ENCODE measurements at regions not wholly inside any gene's neighbourhood (a gene's known extent, or its start where the extent isn't known, plus 50 kb on each side); places are given as distances from the start of the nearest gene placed in this dataset.
"Not testable (repeated sequence)": the region's sequence is repeated elsewhere in the genome, so short reads cannot be mapped to it uniquely, and the experiment has no call there.

GRCh38 chr3:197404030-197404429, 105.6 kb upstream of the DLG1 start:
- no peak for DNase-seq

GRCh38 chr3:197402401-197402800, 104.0 kb upstream of the DLG1 start:
- not testable (repeated sequence) for DNase-seq

DNA sequence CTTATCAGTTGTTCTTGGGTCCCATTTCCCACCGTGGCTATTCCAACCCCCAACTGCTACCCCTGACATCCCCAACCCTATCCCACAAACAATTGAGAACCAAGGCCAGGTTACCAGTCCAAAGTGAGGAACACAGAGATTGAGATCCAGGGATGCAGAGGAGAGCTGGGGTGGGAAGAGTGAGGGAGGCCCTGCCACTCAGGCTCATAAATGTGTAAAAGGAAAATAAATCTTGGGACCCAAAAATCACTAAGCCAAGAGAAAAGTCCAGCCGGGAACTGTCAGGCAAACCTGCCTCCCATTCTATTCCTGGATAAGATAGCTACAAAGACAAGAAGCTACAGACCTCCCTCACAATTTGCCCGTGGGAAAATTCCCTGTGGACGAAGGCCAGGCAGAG, 101.1 kb upstream of the DLG1 start:
- DNase-seq, result no peak

DNA sequence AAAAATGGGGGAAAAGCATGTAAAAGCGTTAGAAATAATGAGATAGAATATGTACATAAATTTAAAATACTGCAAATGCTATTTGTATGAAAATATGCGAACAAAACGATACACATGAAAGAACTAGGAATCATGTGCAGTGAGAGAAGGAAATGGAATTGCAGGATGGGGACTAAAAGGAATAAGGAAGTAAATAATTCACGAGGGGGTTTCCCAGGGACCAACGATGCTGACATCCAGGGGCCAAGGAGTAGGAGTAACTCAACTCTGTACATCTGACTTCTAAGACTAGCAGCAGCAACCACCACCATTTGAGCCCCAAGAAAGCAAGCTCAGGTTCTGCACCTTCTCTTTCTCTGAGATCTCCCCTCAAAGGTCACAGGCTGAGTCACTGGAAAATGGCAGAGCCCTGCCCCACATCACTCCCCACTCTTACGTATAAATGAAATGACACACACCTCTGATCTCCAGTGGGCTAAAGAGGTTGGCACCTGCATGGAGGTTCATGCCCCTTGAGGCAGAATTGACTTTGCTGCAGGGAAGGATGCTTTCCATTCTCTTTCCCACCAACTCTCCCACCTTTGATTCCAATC, 100.0 kb upstream of the DLG1 start:
- DNase-seq, result no peak

DNA sequence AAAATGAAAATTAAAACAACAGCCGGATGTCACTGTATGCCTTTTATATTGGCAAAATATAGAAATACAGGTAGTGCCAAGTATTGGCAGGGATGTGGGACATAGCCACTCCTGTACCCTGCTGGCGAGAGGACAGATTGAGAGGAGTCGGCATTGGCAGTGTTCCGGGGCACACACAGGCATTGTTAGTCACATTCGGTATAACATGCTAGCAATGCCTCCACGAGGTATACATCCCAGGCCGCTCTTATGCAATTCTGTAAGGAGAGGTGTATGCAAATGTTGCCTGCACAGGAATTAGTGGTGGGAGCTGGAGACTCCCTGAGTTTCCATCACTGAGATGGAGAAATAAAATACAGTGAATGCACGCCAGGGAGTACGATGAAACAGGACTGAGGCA, 99.4 kb upstream of the DLG1 start:
- no peak for DNase-seq

- no peak for DNase-seq
Observed at GRCh38 chr3:197394464-197395321, 96.3 kb upstream of the DLG1 start.

- DNase-seq, result not testable (repeated sequence)
Observed at GRCh38 chr3:197394126-197394463, 95.7 kb upstream of the DLG1 start.

DNA sequence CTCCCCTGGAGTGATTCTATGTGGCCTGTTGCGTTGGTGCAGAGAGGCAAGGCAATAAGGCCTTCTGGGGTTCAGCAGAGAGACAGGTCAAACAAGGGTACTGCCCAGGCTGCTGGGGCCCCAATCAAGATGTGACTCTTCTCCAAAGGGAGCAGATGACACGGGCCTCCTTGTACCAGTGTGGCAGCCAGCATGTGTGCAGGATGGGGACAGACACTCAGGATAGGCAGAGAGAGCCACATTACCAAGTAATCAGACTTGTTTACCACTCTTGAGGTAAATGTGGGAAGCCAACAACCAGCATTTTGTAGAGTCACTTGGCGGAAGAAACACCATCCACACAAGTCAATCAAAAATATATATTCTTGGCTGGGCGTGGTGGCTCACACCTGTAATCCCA, 95.3 kb upstream of the DLG1 start:
- no peak for DNase-seq

GRCh38 chr3:197392961-197393360, 94.5 kb upstream of the DLG1 start:
- no peak for DNase-seq

- DNase-seq, result peak; percentile 56
Observed at GRCh38 chr3:197381371-197381770, 83.0 kb upstream of the DLG1 start.

GRCh38 chr3:197380786-197381185, 82.4 kb upstream of the DLG1 start:
- DNase-seq, result peak; percentile 85

DNA sequence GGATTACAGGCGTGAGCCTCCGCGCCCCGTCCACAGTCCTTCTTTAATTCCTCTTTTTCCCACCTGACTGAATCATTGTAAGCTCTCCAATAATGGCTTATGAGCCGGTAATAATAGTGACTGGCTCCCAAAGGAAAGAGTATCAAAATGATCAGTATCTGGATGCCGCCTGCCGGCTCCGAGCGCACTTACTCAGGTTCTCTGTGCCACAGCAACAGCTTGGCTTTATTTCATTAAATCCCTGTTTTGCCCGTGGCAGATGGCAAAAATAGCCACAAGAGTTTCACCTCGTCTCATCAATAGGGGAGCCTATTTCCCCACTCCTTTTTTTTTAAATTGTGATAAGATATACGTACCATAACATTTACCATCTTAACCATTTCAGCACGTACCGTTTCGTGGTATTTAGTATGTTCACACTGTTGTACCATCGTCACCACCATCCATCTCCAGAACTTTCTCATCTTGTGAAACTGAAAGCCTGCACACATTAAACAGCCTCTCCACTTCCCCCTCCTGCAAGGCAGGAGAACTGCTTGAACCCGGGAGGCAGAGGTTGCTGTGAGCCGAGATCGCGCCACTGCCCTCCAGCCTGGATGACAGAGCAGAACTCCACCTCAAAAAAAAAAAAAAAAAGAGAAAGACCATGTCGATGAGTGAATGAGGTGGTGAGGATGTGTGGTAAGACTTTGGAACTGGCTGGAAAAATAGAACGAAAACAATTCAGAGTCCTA, 80.7 kb upstream of the DLG1 start:
- no peak for DNase-seq

DNA sequence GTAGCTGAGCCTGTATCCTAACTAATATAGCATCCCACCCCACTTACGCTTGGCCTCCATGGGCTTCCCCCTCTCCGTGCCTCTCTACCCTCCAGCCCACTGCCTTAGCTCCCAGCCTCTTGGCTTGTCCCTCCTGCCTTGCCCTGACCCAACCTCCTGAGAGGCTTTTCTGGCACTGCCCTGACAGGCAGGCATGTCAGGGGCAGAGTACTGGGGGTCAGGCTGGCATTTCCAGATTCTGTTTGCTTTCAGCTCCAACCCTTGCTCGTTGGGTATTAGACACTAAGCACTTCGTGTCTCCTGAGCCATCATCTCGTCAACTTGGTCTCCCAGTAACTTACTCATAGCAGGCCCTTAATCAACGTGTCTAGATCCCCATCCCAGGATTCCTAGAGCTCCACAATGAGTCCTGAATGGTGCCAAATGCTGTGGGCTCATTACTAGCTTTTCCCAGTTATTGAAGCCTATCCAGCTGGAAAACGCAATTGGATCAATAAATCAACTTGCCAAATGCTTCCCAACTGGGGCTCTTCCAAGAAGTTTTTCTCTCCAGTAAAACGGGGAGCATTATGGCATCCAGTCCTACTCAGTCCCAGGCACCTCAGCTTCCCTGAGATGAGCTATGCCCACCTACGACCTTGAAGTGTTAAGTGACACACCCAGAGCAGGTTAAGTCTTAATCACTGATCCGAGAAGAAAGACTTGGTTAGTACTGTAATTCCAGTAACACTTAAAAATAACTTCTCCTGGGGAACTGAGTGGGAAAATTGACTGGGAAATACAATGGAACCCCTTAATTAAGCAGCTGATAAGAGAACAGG, 78.5 kb upstream of the DLG1 start:
- DNase-seq, result no peak

DNA sequence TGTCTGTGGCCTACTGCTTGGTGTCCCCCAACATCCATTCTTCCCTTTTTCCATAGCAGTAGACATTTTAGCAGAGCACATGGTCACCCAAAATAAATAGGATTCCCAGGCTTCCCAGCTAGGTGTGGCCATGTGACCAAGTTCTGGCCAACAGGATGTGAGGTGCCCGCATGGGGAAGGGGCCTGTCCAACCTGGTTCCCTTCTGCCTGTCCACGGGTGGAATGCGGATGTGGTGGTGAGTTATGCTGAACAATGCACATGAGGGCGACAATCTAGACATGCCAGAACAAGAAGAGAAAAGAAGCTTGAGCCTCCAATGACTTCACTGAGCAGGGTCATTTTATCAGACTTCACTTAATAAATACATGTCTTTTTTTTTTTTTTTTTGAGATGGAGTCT, 77.6 kb upstream of the DLG1 start:
- no peak for DNase-seq

GRCh38 chr3:197375001-197375441, 76.6 kb upstream of the DLG1 start:
- no peak for DNase-seq

- DNase-seq, result peak; percentile 77
Observed at GRCh38 chr3:197373096-197373495, 74.7 kb upstream of the DLG1 start.

DNA sequence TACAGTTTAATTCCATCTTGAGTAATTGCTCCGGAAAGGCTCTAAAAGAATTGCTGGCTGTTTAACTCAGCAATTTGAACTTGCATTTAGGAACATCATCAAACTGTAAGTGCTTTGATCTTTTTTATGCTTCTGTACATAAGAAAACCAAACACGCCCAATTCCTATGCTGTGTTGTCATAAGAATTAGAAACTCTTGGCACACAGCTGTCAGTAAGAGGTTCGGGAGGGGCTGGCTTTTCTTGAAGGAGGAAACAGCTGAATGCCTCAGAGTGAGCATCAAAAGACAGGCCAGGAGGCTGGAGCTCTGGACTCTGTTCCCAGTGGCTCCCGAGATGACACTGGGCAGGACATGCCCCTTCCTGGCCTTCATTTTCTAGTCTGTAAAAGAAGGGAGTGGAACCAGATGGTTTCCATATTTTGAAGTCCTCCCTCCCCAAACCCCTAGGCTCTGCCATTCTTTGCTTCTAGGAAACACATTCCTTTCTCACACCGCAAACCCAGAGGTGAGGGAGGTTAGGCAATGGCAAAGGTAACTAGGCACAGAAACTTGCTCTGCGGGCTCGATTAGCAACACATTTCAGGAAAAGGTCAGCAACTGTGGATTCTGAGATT, 73.7 kb upstream of the DLG1 start:
- peak; percentile 100 for DNase-seq

DNA sequence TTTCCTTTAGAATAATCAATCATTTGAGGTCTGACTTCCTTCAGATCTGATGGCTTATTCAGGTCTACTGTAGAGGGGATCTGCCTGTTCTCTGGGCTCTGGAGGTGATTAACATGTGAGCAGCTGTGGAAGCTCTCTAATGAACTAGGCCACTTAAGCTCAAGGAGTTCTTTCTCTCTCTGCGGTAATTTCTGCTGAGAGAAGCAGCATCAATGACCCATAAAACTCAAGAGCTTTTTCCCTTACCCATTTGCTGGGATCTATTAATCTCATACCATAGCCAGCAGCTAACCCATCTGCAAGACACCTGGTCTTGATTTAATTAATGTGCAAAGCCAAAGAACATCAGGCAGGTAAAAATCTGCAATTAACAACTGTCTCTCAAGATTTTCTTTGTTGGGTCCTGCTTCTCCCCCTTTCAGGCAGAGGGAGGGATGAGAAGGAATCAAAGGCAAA, 73.2 kb upstream of the DLG1 start:
- DNase-seq, result peak; percentile 100

DNA sequence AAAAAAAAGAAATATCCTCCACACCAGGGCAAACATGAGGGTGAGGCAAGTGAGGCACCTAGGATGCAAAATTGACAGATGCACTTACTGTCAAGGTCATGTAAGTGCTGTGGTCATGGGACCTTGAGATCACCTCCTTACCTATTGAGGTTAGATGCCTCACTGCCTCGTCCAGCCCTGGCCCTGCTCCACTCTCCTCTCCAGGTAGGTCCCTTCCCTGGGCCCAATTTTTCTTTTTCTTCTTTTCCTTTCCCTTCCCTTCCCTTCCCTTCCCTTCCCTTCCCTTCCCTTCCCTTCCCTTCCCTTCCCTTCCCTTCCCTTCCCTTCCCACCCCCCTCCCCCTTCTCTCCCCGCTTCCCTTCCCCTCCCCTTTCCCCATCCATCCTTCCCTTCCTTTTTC, 71.1 kb upstream of the DLG1 start:
- DNase-seq, result no peak

GRCh38 chr3:197368821-197369220, 70.4 kb upstream of the DLG1 start:
- DNase-seq, result no peak

GRCh38 chr3:197368330-197368729, 69.9 kb upstream of the DLG1 start:
- DNase-seq, result no peak

DNA sequence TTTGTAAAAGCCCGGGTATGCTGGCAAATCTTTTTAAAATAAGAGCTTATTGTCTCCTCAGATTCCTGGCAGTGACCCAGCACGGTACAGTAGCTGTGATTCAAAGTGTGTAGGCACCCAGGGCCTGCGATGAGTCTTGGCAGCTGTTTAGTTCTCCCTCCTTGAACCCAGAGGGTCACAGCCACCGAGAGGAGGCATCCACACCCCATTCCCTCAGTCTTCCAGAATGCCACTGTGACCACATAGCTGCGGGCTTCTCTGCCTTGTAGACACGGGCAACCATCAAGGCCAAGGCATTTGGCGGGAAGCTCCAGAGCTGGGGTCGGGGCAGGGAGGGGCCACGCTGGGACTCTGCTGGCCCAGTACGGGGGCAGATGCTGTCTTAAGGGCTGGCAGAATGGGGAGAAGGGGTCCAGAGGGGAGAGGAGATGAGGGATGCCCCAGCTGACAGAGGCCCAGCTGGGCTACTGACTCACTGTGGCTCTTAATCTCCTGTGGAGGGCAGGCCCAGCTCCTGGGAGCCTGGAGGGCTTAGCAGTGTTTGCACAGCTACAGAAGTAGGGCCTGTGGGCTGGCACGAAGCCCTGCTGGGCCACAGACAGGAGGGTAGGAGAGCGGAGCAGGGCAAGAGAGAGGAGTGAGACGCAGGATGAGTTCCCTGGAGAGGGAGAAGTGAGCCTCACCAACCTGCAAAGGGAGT, 68.8 kb upstream of the DLG1 start:
- peak; percentile 99 for DNase-seq

All from DMS79 treated with DMSO at 0.1 percent for 48 hours (cell line).